Stimulated activated CD4-positive, alpha-beta T cell treated with anti-CD3 and anti-CD28 coated beads, Interleukin-1b, Interleukin-23, amount 100 ng/mL, for 1 hour (primary cell): ENCODE measurements at regions not wholly inside any gene's neighbourhood (a gene's known extent, or its start where the extent isn't known, plus 50 kb on each side); places are given as distances from the start of the nearest gene placed in this dataset.

Source experiments
- DNase-seq, 2 donors: peaks; one replicate each; pipeline ENCODE4 v3.0.0-alpha.2; 2020; ENCODE audit warnings: low read depth in 2 of 2

- DNase-seq: no peak
Observed at GRCh38 chr11:28984231-28984630, 876.0 kb downstream of the METTL15 start.

- no peak for DNase-seq
Observed at GRCh38 chr11:28983780-28984179, 875.6 kb downstream of the METTL15 start.

- no peak for DNase-seq
Observed at GRCh38 chr11:28981381-28981780, 873.2 kb downstream of the METTL15 start.

GRCh38 chr11:28976801-28977145, 868.6 kb downstream of the METTL15 start:
- DNase-seq: no peak

GRCh38 chr11:28976012-28976800, 868.0 kb downstream of the METTL15 start:
- DNase-seq: no peak

GRCh38 chr11:28969832-28970231, 861.6 kb downstream of the METTL15 start:
- no peak for DNase-seq

- DNase-seq: no peak
Observed at GRCh38 chr11:28966951-28967350, 858.8 kb downstream of the METTL15 start.

- DNase-seq: no peak
Observed at GRCh38 chr11:28965819-28966218, 857.6 kb downstream of the METTL15 start.

GRCh38 chr11:28964811-28965210, 856.6 kb downstream of the METTL15 start:
- DNase-seq: no peak

- no peak for DNase-seq
Observed at GRCh38 chr11:28963187-28963586, 855.0 kb downstream of the METTL15 start.

GRCh38 chr11:28962502-28962901, 854.3 kb downstream of the METTL15 start:
- DNase-seq: no peak

GRCh38 chr11:28961726-28962125, 853.5 kb downstream of the METTL15 start:
- DNase-seq: no peak

- DNase-seq: no peak
Observed at GRCh38 chr11:28956446-28956845, 848.3 kb downstream of the METTL15 start.

- DNase-seq: no peak
Observed at GRCh38 chr11:28951191-28951590, 843.0 kb downstream of the METTL15 start.

GRCh38 chr11:28939381-28939780, 831.2 kb downstream of the METTL15 start:
- DNase-seq: no peak

- no peak for DNase-seq
Observed at GRCh38 chr11:28938091-28938490, 829.9 kb downstream of the METTL15 start.

GRCh38 chr11:28932940-28933339, 824.8 kb downstream of the METTL15 start:
- DNase-seq: no peak

- no peak for DNase-seq
Observed at GRCh38 chr11:28924004-28924403, 815.8 kb downstream of the METTL15 start.

GRCh38 chr11:28922386-28922981, 814.3 kb downstream of the METTL15 start:
- no peak for DNase-seq

GRCh38 chr11:28919194-28919593, 811.0 kb downstream of the METTL15 start:
- DNase-seq: no peak

GRCh38 chr11:28913883-28914282, 805.7 kb downstream of the METTL15 start:
- no peak for DNase-seq

- DNase-seq: no peak
Observed at GRCh38 chr11:28911829-28912228, 803.6 kb downstream of the METTL15 start.

GRCh38 chr11:28910926-28911325, 802.7 kb downstream of the METTL15 start:
- no peak for DNase-seq

GRCh38 chr11:28903716-28904115, 795.5 kb downstream of the METTL15 start:
- no peak for DNase-seq
